ENCODE measurements at regions not wholly inside any gene's neighbourhood (a gene's known extent, or its start where the extent isn't known, plus 50 kb on each side); places are given as distances from the start of the nearest gene placed in this dataset.

DNA sequence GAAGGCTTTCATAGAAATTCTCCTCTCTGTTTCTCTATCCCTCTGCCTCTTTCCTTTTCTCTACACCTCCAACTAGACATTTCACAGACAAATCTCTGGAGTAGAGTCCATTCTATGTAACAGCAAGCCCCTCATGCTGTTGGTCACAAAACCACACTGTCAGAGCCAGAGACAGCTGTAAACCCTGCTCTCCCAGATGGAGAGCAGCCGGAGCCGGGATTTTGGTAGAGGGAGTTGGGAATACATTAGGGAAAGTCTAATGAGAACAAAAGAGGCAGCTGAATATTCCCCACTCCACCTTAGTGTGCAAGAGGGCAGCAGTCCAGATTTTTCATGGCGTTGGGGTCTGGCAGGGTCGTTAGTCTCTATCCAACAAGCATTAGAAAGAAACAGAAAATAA, 68.3 kb upstream of the EDN1 start:
- DNase-seq (ENCODE audit: low read depth), result no peak

GRCh38 chr6:12222405-12223366, 67.5 kb upstream of the EDN1 start:
- no peak for DNase-seq (ENCODE audit: low read depth)

GRCh38 chr6:12223383-12223782, 66.8 kb upstream of the EDN1 start:
- no peak for DNase-seq (ENCODE audit: low read depth)

DNA sequence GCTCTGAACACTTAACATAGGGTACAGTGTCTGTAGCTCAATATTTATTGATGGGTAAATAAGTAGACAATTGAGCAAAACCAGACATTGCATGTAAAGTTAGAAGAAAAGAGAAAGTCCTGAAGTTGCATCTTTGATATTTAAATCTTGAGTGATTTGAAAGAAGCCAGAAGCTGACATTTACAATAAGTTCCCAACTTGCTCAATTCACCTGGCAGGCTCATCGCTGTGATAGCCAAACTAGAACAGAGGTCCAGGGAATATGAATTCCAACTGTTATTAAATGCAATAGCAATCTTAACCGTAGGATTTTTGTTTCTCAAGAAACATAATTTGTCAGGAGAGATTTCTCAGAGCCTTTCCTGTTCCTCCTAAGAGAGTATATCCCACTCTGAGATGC, 65.9 kb upstream of the EDN1 start:
- DNase-seq (ENCODE audit: low read depth), result no peak

- DNase-seq (ENCODE audit: low read depth), result no peak
Measured at GRCh38 chr6:12228447-12229146, 61.6 kb upstream of the EDN1 start.

GRCh38 chr6:12229332-12229731, 60.8 kb upstream of the EDN1 start:
- DNase-seq (ENCODE audit: low read depth), result no peak

DNA sequence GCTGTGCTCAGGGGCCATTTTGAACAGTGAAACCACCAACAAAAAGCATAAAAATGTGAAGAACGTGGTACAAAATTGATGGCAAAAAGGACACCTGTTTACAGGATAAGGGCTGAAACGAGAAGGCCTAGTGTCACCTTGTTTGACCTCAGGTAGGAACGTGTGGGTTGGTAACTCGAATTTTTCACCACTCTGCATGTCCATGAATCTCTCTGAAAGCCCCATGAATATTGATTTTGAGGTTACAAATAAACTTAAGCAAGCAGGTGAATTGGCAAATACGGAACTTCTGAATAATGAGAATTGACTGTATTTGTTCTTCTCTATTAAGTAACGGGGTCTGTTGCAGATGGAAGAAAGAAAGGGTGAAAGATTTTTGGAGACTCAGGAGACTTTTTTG, 59.6 kb upstream of the EDN1 start:
- no peak for DNase-seq (ENCODE audit: low read depth)

DNA sequence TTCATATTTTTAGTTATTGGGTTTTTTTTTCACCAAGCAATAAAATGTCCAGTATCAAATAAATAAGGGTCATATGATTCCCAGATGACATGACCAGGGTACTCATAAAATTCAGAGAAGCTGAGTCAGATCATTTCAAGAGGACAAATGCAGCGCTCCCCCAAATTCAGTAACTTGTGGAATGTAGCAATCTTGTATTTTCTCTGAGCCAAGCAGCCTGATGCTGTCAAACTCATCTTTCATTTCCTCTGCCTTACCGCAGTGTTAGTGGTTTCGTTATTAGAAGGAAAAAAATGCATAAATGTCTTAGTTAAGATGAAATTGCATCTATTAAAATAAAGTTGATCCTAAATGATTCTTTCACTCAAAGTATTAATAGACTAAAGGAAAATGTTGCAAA, 57.8 kb upstream of the EDN1 start:
- peak; percentile 76 for DNase-seq (ENCODE audit: low read depth)

DNA sequence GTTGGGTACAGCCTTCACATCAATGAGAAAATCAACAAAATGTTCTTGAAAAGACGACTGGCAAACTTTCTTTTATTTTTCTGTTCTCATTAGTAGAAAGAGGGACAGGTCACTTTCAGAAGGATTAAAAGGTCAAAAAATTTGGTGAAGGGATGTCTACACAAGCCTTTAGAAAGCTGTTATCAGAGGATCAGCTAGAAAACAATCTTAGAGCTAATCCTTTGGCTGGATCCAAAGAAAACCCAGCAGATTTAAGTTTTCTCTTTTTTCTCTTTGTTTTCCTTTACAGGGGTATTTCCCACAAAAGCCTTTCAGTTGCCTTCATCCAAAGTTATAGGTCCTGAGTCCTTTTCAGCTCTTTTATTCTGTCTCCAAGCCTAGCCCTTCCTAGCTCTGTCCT, 57.3 kb upstream of the EDN1 start:
- DNase-seq (ENCODE audit: low read depth), result no peak

DNA sequence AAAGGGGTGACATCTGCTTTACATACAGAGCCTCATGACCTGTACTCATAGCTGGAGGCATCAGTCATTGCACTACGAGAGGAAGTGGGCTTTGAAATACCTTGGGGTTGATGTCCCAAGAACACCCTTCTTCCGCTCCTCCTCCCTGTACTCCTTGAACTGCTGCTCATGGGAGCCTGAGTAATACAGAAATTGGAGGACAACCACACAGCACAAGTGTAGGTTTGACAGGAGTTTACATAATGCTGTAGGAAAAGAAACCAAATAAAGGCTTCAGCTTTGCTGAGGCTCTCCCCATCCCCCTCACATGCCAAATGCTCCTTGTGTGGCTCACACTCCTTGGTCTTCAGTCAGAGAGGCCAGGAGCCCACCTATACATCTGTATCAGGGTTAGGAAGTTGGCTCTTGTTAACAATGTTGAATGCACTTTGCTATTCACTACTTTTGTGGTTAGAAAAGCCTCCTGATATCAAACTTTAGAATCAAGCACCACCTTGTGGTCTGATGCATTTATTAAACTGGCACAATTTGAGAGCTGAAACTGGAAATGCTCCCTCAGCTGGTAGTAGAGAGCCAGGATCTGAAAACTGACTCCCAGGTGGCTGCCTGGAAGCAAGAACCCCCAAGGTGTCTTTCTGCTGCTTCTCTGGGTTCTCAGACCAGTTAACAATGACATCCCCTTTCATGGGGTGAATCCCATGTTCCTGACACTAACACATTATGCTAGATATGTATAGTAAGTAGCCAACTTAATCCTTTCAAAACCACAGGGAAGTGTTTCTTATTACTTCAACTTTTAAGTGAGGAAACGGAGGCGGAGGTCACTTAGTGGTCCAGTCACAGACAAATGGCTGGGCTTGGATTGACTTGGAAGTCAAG, 56.2 kb upstream of the EDN1 start:
- peak; percentile 83 for DNase-seq (ENCODE audit: low read depth)

DNA sequence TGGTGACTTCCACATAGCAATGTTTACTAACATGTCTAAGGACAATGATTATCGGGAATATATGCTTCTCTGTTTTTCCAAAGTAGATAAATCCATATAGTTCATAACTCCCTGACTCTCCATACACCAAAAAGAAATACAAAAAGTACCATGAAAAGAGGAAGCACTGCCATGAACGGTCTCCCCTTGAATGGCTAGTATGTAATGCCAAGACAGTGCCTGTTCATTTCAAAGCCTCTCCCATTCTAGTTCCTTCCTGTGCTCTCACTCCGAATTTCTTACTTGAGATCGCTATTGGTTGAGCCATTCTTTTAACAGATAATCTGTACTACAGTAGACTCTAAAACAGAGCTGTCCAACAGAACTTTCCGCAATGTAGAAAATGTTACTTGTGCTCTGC, 54.8 kb upstream of the EDN1 start:
- DNase-seq (ENCODE audit: low read depth), result no peak

DNA sequence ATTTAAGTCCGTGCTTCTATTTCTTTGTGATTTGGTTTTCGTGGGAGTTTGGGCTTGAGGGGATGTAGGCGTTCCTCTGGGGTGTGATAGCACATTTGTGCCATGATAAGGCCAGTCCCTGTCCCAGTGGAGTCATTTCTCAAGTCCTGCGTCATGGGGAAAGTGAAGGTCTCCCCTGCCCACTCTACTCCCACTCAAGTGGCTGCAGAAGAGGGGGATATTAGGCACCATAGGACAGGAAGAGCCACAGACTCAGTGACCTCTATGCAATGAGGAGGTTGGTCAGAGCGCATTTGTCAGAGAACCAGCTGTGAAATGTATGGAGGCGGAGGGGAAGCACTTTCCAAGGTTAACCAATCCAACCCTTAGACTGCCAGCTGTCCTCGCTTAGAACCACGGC, 51.9 kb upstream of the EDN1 start:
- no peak for DNase-seq (ENCODE audit: low read depth)
